CD4-positive, alpha-beta T cell treated with Interleukin-2 at 100 ng/mL for 4 hours (primary cell): ENCODE measurements at regions not wholly inside any gene's neighbourhood (a gene's known extent, or its start where the extent isn't known, plus 50 kb on each side); places are given as distances from the start of the nearest gene placed in this dataset.
"Not testable (repeated sequence)": the region's sequence is repeated elsewhere in the genome, so short reads cannot be mapped to it uniquely, and the experiment has no call there.

Experiments
- DNase-seq: peaks from one replicate; pipeline ENCODE4 v3.0.0-alpha.2; 2020; ENCODE audit warnings: low spot score

DNA sequence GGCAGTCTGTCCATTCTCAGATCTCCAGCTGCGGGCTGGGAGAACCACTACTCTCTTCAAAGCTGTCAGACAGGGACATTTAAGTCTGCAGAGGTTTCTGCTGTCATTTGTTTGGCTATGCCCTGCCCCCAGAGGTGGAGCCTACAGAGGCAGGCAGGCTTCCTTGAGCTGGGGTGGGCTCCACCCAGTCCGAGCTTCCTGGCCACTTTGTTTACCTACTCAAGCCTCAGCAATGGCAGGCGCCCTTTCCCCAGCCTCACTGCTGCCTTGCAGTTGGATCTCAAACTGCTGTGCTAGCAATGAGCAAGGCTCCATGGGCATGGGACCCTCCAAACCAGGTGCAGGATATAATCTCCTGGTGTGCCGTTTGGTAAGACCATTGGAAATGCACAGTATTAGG, 1154.5 kb upstream of the ACO1 start:
- DNase-seq = not testable (repeated sequence)

- no peak for DNase-seq
Observed at GRCh38 chr9:31232485-31232884, 1152.0 kb upstream of the ACO1 start.

- no peak for DNase-seq
Observed at GRCh38 chr9:31236344-31236743, 1148.1 kb upstream of the ACO1 start.

DNA sequence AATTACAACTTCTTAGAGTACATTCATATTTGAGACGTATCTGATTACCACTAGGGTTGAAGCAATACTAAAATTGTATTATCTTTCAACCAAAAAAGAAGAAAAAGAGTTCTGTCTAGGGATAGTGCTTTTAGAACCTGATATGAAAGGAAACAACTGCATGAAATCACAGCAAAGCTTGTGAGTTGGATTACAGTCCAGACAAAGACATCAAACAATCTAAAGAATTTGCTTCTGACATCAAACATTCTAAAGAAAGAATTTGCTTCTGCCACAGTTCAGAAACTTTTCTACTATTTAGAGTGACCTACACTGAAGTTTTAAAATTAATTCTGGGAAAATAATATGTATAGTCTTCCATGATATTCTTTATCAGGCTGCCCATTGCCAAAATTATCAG, 1141.1 kb upstream of the ACO1 start:
- no peak for DNase-seq

DNA sequence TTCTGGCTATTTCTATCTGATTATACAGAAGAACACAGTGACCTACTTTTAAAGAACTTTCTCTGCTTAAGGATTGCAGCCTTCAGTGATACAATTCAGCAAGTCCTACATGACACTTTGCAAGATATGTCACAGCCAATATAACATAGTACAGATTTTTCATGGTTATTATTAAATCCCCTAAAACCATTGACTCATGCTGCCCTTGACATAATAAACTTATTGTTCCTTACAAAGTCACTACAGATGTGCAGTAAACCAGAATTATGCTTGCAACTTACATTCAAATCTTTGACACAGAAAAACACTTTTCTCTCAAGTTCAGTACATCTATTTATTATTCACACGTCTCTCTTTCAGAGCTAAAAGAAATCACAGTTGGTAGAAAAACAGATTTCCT, 1136.3 kb upstream of the ACO1 start:
- no peak for DNase-seq

DNA sequence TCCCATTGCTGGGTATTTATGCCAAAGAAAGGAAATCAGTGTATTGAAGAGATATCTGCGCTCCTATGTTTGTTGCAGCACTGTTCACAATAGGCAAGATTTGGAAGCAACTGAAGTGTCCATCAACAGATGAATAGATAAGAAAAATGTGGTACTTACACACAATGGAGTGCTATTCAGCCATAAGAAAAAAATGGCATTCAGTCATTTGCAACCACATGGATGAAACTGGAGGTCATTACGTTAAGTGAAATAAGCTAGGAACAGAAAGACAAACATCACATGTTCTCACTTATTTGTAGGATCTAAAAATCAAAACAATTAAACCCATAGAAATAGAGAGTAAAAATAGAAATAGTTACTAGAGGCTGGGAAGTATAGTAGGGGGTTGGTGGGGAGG, 1133.1 kb upstream of the ACO1 start:
- DNase-seq = no peak

DNA sequence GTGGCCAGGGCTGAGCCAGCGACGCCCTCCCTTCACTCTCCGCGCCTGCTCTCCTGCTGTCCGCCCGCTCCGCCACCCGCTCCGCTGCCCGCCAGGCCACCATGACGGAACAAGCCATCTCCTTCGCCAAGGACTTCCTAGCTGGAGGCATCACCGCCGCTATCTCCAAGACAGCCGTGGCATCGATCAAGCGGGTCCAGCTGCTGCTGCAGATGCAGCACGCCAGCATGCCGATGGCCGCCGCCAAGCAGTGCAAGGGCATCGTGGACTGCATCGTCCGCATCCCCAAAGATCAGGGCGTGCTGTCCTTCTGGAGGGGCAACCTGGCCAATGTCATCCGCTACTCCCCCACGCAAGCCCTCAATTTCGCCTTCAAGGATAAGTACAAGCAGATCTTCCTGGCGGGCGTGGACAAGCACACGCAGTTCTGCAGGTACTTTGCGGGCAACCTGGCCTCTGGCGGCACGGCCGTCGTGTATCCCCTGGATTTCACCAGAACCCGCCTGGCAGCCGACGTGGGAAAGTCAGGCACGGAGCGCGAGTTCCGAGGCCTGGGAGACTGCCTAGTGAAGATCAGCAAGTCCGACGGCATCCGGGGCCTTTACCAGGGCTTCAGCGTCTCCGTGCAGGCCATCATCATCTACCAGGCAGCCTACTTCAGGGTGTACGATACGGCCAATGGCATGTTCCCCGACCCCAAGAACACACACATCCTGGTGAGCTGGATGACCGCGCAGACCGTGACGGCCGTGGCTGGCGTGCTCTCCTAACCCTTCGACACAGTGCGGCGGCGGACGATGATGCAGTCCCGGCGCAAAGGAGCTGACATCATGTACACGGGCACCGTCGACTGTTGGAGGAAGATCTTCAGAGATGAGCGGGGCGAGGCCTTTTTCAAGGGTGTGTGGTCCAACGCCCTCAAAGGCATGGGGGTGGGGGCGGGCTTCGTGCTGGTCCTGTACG, 1130.4 kb upstream of the ACO1 start:
- no peak for DNase-seq

DNA sequence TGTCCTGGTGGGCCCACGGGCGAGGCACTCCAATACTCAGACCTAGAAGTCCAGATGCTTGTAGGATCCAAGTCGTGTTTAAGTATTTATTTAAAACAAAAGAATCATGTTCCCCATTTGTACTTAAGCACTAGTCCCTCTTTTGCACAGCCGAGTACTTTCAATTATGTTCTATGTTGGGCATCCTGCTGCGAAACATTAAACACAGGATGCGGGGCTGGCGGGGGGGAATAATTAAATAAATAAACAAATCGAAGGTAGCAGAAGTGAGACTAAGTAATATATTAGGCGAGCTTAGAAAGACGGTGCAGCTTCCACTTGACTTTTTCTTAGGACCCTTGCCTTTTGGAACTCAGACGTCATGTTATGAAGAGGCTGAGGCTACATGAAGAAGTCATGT, 1129.2 kb upstream of the ACO1 start:
- no peak for DNase-seq

GRCh38 chr9:31259824-31260223, 1124.6 kb upstream of the ACO1 start:
- DNase-seq = peak; percentile 33

GRCh38 chr9:31272456-31273295, 1111.8 kb upstream of the ACO1 start:
- no peak for DNase-seq

DNA sequence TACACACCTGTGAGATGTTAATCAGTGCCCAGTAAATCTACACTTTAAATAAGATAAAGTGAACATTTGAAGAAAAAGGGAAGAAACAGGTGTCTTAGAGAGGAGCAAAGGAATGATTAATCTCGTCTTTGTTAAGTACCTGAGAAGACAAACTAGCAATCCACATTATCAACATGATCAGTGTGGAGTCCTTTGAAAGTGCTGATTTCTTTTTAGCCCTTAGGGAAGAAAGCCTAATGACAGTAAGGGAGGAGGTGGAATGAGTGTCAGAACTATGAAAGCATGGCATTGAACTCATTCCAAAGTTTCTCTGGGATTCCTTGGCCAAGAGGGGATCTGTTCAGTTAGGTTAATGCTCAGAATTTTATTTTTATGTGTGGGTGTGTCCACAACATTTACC, 1109.0 kb upstream of the ACO1 start:
- DNase-seq = no peak

- no peak for DNase-seq
Observed at GRCh38 chr9:31290731-31291130, 1093.7 kb upstream of the ACO1 start.

- no peak for DNase-seq
Observed at GRCh38 chr9:31302620-31303418, 1081.6 kb upstream of the ACO1 start.

DNA sequence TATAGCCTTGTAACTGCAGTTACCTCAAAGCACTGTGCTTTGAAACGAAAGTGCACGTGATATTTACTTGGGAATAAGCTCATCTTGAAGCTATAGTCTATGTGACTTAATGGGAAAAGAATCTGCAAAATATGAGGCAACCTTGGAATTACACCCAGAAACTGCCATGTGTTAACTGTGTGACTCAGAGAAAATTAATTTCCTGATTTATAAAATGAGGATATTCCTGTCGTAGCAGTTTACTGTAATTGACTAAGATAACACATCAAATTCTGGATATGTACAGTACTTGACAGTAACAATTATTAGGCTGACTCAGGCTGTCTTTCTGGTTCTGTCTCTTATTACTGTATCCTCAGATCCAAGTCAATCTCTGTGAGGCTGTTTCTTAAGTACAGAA, 1079.9 kb upstream of the ACO1 start:
- no peak for DNase-seq

DNA sequence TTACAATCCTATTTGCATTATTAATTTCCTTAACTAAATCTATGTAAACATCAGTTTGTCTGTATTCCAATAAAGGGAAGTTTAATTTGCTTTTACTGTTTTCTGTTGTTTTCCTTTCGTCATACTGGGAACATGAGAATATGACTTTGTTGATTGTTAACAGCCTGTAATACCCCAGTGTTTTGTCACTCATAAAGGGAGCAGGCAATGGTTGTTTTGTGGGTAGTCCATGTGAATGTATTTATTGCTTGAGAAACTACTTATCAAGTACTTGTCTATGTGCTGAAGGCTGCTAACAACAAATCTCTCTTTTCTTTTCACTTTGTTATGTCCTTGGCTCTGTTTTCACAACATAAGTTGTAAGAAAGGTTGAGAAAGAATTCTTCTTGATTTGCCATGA, 1070.2 kb upstream of the ACO1 start:
- DNase-seq = no peak

DNA sequence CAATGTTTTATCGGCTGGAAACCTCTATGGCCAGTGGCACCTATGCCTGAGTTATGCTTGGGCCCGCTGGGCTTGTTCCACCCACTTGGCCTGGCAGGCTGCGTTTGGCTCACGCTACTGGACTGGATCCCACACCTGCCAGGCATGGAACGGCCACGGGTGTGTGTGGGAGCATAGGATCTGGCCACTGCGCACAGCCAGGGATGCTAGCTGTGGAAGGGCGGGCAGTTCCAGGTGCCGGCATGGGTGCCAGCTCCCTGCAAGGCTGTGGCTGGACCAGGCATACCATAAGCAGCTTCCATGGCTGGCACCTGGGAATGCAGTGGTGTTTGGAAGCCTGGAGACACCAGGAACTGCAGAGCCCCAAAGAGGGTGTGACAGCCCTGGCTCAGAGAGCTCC, 1063.9 kb upstream of the ACO1 start:
- DNase-seq = no peak

DNA sequence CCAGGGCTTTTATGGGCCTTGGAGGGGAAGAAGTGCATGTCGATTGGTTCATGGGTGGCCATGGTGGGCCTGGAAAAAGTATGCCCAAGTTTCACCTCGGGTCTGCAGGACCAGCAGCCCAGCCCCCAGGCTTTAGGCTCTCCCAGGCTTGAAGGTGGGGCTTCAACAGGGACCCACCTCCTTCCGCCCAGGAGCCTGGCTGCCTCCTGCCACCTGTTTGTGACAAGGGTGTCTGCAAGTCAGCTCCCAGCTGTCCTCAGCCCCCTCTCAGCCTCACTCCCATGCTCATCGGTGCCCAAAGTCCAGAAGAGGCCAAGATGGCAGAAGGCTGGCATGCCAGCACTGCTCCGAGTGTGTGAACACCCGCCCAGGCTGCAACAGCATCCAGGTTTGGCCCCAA, 1063.2 kb upstream of the ACO1 start:
- DNase-seq = no peak

GRCh38 chr9:31321686-31322085, 1062.8 kb upstream of the ACO1 start:
- DNase-seq = no peak

DNA sequence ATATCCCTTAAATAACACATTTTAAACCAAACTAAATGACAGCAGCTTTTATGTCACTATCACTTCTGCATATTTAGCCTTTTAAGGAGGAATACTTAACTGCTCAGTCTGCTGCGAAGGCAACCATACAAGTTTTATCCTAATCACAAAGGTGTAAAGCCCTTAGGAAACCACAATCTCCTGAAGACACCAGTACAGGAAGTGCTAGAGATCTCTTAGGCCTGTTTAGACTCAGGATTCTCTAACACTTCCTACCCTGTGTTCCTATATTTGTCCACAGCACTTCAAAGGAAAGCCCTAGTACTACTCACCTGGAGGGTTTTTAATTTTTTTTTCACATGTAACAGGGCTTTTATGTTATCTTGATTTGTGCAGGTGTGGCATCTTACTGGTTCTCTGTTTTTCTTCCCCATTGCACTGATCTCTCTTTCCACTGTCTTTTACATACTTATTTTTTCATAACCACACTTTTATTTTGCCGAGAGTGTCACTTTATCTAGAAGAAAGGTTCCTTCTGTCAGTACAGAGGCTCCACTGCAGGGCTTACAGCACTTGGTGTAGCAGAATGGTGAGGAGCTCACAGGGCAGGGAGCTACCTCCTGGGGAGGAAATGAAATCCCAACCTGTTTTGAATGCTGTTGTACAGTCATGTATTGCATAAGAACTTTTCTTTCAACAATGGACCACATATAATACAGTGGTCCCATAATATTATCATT, 1060.6 kb upstream of the ACO1 start:
- no peak for DNase-seq

DNA sequence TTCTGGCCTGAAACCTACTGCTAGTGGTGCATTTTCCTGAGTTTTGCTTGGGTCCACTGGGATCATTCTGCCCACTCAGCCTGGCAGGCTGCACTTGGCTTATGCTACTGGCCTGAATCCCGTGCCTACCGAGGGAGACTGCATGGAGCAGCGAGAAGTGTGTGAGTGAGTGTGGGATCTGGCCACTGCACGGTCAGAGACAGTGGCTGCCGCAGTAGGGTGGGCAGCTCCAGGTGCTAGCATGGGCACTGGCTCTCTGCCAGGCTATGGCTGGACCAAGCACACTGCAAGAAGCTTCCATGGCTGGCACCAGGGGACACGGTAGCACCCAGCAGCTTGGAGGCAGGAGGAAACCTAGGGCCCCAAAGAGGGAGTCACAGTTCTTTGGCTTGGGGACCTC, 1058.7 kb upstream of the ACO1 start:
- no peak for DNase-seq

- not testable (repeated sequence) for DNase-seq
Observed at GRCh38 chr9:31326883-31327282, 1057.6 kb upstream of the ACO1 start.
